Panc1 (cell line): ENCODE measurements at regions not wholly inside any gene's neighbourhood (a gene's known extent, or its start where the extent isn't known, plus 50 kb on each side); places are given as distances from the start of the nearest gene placed in this dataset.

Experiments used
- TCF7L2 ChIP-seq: IDR thresholded peaks from 2 replicates; pipeline ENCODE4 v1.6.1; 2011; ENCODE audit warnings: mild to moderate bottlenecking, low read depth, low read length, inconsistent platforms
- TF ChIP-seq, protein P1 (sequence below): fragments of 450-650 bp; IDR thresholded peaks from 2 replicates; pipeline ENCODE4 v1.5.1; 2017; ENCODE audit warnings: mild to moderate bottlenecking

DNA sequence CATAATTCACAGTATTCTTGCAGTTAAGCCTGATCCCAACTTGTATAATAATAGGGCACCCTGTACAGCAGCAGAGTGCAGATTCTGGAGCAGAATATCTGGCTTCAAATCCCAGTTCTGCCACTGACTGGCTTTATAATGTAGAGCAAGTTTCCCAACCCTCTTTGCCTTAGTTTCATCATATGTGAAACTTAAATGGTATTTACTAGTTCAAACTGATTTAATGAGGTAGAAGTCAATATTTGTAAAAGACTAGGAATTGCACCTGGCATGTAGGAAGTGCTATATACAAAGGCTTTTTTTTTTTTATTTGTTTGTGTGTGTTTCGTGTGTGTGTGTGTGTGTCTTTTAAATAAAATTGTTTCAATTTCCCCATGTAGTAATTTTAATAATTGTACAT is 125.9 kb downstream of the CCER1 start:
- TF ChIP-seq, protein P1, sequence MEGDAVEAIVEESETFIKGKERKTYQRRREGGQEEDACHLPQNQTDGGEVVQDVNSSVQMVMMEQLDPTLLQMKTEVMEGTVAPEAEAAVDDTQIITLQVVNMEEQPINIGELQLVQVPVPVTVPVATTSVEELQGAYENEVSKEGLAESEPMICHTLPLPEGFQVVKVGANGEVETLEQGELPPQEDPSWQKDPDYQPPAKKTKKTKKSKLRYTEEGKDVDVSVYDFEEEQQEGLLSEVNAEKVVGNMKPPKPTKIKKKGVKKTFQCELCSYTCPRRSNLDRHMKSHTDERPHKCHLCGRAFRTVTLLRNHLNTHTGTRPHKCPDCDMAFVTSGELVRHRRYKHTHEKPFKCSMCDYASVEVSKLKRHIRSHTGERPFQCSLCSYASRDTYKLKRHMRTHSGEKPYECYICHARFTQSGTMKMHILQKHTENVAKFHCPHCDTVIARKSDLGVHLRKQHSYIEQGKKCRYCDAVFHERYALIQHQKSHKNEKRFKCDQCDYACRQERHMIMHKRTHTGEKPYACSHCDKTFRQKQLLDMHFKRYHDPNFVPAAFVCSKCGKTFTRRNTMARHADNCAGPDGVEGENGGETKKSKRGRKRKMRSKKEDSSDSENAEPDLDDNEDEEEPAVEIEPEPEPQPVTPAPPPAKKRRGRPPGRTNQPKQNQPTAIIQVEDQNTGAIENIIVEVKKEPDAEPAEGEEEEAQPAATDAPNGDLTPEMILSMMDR, result no peak
- no peak for TF ChIP-seq TCF7L2
